Coronary artery (tissue), 2 donors: ENCODE measurements at regions not wholly inside any gene's neighbourhood (a gene's known extent, or its start where the extent isn't known, plus 50 kb on each side); places are given as distances from the start of the nearest gene placed in this dataset.
A peak's percentile ranks its signal among the peaks of the same experiment; 100 is the strongest.

Source experiments
- DNase-seq: peaks from one replicate; pipeline ENCODE4 v3.0.0-alpha.2; 2017; ENCODE audit warnings: low spot score
- H3K27ac ChIP-seq, 2 donors: fragments of 200-600 bp; sonication (generic); one replicate each; pipeline ENCODE4 v1.5.1; 2016 to 2019
- H3K4me3 ChIP-seq: fragments of 200-600 bp; sonication (generic); 2 replicates; pipeline ENCODE4 v1.5.1; 2016; ENCODE audit warnings: mild to moderate bottlenecking, moderate library complexity
- TF ChIP-seq, protein P1 (sequence below): fragments of 200-600 bp; sonication (generic); IDR thresholded peaks from one replicate; pipeline ENCODE4 v1.5.1; 2019; ENCODE audit warnings: antibody characterized with exemption

DNA sequence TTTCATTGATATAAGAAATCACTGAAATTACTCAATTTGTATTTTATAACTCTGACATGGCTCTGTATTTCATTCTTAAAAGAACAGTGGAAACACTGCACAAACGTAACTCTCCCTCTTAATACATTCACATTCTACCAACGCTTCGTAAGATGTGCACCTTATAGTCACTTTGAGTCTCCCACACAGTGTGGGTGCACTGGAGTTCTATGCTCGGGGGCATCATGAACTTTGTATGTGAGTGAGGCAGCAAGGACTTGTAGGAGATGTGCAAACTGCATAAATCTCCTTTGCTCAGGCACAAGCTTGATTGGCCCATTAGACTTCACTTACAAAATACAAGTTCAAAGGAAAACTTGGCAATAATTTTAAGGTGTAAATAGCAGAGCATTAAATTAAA lies 2385.0 kb upstream of the TENM3 start:
- TF ChIP-seq, protein P1, sequence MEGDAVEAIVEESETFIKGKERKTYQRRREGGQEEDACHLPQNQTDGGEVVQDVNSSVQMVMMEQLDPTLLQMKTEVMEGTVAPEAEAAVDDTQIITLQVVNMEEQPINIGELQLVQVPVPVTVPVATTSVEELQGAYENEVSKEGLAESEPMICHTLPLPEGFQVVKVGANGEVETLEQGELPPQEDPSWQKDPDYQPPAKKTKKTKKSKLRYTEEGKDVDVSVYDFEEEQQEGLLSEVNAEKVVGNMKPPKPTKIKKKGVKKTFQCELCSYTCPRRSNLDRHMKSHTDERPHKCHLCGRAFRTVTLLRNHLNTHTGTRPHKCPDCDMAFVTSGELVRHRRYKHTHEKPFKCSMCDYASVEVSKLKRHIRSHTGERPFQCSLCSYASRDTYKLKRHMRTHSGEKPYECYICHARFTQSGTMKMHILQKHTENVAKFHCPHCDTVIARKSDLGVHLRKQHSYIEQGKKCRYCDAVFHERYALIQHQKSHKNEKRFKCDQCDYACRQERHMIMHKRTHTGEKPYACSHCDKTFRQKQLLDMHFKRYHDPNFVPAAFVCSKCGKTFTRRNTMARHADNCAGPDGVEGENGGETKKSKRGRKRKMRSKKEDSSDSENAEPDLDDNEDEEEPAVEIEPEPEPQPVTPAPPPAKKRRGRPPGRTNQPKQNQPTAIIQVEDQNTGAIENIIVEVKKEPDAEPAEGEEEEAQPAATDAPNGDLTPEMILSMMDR, result no peak
- H3K27ac ChIP-seq, result no peak overlapping the region

GRCh38 chr4:179867300-179867878 lies 2375.8 kb upstream of the TENM3 start:
- no peak overlapping the region for H3K4me3 ChIP-seq
- TF ChIP-seq, protein P1, result peak; percentile 15
- H3K27ac ChIP-seq, result no peak overlapping the region
- no peak for DNase-seq

More for the DNA sequence above, 2385.0 kb upstream of the TENM3 start:
- no peak overlapping the region for H3K4me3 ChIP-seq
- DNase-seq, result no peak

DNA sequence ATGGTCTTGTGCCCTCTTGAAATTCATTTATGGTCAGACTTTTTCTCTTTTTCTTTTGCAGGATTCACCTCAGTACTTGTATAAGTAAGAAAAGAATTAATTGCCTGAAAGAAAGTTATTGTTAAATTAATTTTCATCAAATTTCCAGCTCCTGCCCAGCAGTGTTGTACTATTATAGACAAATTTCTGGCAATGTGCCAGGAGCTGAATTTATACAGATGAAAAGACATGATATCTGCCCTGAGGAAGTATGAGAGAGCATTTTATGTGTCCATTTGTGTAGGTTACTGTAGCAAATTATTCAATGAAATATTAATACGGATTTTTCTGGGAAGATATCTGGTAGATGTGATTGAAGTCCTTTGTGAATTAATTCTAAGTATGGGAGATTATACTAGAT lies 2371.5 kb upstream of the TENM3 start:
- DNase-seq, result no peak
- Histone ChIP-seq H3K27ac (no peak overlapping the region), H3K4me3 (no peak overlapping the region)
- TF ChIP-seq, protein P1, result no peak

DNA sequence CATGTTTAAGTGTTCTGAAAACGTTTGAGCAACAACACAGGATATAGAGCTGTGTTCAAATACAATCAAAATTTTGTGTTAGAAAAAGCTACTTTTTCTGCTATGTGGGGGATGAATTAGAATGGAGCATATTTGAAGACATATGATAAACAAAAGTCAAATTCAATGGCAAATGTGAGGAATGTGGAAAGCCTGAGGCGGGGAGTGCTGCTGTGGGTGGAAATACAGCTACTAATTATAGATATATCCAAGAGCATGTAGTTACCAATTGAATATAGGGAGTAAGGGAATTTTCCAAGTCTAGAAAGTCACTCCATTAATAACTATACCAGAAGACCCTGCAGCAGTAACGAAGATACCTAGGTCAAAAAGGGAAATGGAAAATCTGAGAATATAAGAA lies 2370.4 kb upstream of the TENM3 start:
- Histone ChIP-seq H3K27ac (no peak overlapping the region), H3K4me3 (no peak overlapping the region)
- DNase-seq, result no peak
- TF ChIP-seq, protein P1, result no peak

- Histone ChIP-seq H3K4me3 (no peak overlapping the region), H3K27ac (no peak overlapping the region)
- DNase-seq, result no peak
- TF ChIP-seq, protein P1, result no peak
These were observed 2362.4 kb upstream of the TENM3 start for GRCh38 chr4:179880756-179881155.

- Histone ChIP-seq H3K4me3 (no peak overlapping the region), H3K27ac (no peak overlapping the region)
- DNase-seq, result no peak
- TF ChIP-seq, protein P1, result no peak
These were observed 2349.0 kb upstream of the TENM3 start for GRCh38 chr4:179894066-179894778.

DNA sequence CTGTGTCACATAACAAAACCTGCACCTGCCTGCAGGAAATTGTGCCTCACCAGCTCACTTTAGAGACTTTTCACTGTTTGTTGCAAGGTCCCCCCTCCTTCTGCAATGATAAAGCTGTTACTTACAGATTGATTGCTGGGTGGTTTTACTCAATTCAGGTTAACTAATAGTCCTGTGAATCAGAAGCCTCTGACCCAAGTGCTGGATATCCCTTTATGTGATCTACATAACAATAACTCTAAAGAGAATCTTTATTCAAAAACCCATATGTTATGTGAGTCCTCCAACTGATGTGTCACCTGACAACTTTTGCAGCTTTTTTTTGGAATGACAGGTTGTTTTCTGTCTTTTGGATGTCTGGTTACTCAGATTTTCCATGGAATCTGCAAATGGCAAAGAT lies 2323.6 kb upstream of the TENM3 start:
- no peak overlapping the region for H3K4me3 ChIP-seq
- no peak for DNase-seq
- no peak overlapping the region for H3K27ac ChIP-seq
- TF ChIP-seq, protein P1, result no peak
